Endothelial cell of umbilical vein (primary cell): ENCODE measurements at regions not wholly inside any gene's neighbourhood (a gene's known extent, or its start where the extent isn't known, plus 50 kb on each side); places are given as distances from the start of the nearest gene placed in this dataset.

ENCODE experiments used
- BruUV-seq: library from RNA; stranded (reverse); fragments of 400-500 nt; replicated peaks from 2 replicates; lab custom pipeline; 2021; lab: Mats Ljungman, UMichigan
- CTCF ChIA-PET: fragments of 300-600, 350-600 bp; sonication (Branson Sonifier 250); formaldehyde crosslinking; loops from one replicate; lab custom pipeline; 2021; ENCODE audit warnings: antibody characterized with exemption, inconsistent platforms; lab: Charles Lee
- POLR2A ChIA-PET: fragments of 300-600, 350-600 bp; sonication (Branson Sonifier 250); formaldehyde crosslinking; loops from one replicate; lab custom pipeline; 2021; ENCODE audit warnings: antibody characterized with exemption, inconsistent platforms; lab: Charles Lee
- DNase-seq: peaks from one replicate; pipeline ENCODE4 v3.0.0-alpha.2; 2011; ENCODE audit warnings: low read depth, low spot score
- FAIRE-seq: peaks from 2 replicates; lab custom pipeline; 2011; peaks lifted over from hg19 to GRCh38; lab: Jason Lieb, UNC
- H2AFZ ChIP-seq: 2 replicates; pipeline ENCODE4 v1.6.0; 2012; ENCODE audit warnings: low read depth, low read length, control low read depth, inconsistent platforms
- H3K27ac ChIP-seq: 2 replicates; pipeline ENCODE4 v1.5.1; 2011; ENCODE audit warnings: low read depth, mild to moderate bottlenecking, control low read depth, low read length, moderate library complexity; ENCODE audit not compliant: insufficient read depth
- H3K27me3 ChIP-seq, 2 experiments: 2 replicates each; pipeline versions ENCODE4 v1.6.0 to v1.6.1; 2011; ENCODE audit warnings: low read length in 2 of 2, mixed read lengths in 1 of 2; ENCODE audit not compliant: control insufficient read depth in 2 of 2, insufficient read depth in 2 of 2
- H3K36me3 ChIP-seq, 2 experiments: 2 replicates in 1 of 2; 3 replicates in 1 of 2; pipeline ENCODE4 v1.5.1; 2011; ENCODE audit warnings: low read length in 2 of 2, mild to moderate bottlenecking in 1 of 2, moderate library complexity in 1 of 2; ENCODE audit not compliant: control insufficient read depth in 2 of 2, insufficient read depth in 2 of 2; ENCODE audit errors: extremely low read depth in 1 of 2
- H3K4me1 ChIP-seq: 3 replicates; pipeline ENCODE4 v1.5.1; 2011; ENCODE audit warnings: mild to moderate bottlenecking, low read length; ENCODE audit not compliant: control insufficient read depth, insufficient read depth; ENCODE audit errors: extremely low read depth
- H3K4me2 ChIP-seq: 2 replicates; pipeline ENCODE4 v1.6.1; 2011; ENCODE audit warnings: low read length, control low read depth, mixed read lengths; ENCODE audit not compliant: insufficient read depth
- H3K4me3 ChIP-seq, 3 experiments: fragments of 200-600 bp in 1 of 3; sonication (generic), shearing (Covaris generic) in 1 of 3; replicated peaks in 1 of 3; 2 replicates each; pipeline ENCODE4 v1.5.1; 2011 to 2016; ENCODE audit warnings: control low read depth in 3 of 3, low read length in 3 of 3, mild to moderate bottlenecking in 2 of 3, inconsistent platforms in 1 of 3, low read depth in 1 of 3, moderate library complexity in 1 of 3; ENCODE audit not compliant: insufficient read depth in 1 of 3
- H3K79me2 ChIP-seq: 2 replicates; pipeline ENCODE4 v1.6.0; 2012; ENCODE audit warnings: low read length, inconsistent platforms; ENCODE audit not compliant: control insufficient read depth, insufficient read depth
- H3K9ac ChIP-seq: replicated peaks from 2 replicates; pipeline ENCODE3; 2011; ENCODE audit warnings: low read length, control low read depth; ENCODE audit not compliant: insufficient read depth; ENCODE audit errors: extremely low read depth
- H3K9me1 ChIP-seq: replicated peaks from 3 replicates; pipeline ENCODE4 v1.6.0; 2011; ENCODE audit warnings: mild to moderate bottlenecking, low read length; ENCODE audit not compliant: control insufficient read depth, insufficient read depth; ENCODE audit errors: extremely low read depth
- H3K9me3 ChIP-seq: replicated peaks from 2 replicates; pipeline ENCODE4 v1.5.1; 2012; ENCODE audit warnings: low read length, inconsistent platforms; ENCODE audit not compliant: control insufficient read depth, insufficient read depth
- H4K20me1 ChIP-seq: replicated peaks from 2 replicates; pipeline ENCODE3; 2011; ENCODE audit warnings: mild to moderate bottlenecking, low read length; ENCODE audit not compliant: control insufficient read depth, insufficient read depth; ENCODE audit errors: extremely low read depth
- EZH2 ChIP-seq: IDR thresholded peaks from 2 replicates; pipeline ENCODE4 v1.6.1; 2012; ENCODE audit warnings: borderline replicate concordance, low read depth, mild to moderate bottlenecking, moderate library complexity, low read length, inconsistent platforms; ENCODE audit not compliant: severe bottlenecking
- FOS ChIP-seq: IDR thresholded peaks from 2 replicates; pipeline ENCODE4 v1.6.1; 2011; ENCODE audit warnings: mild to moderate bottlenecking, low read length, moderate library complexity, borderline replicate concordance; ENCODE audit not compliant: insufficient read depth
- GATA2 ChIP-seq: IDR thresholded peaks from 2 replicates; pipeline ENCODE4 v1.7.0; 2011; ENCODE audit warnings: low read depth, mild to moderate bottlenecking, moderate library complexity, mixed read lengths, low read length; ENCODE audit not compliant: insufficient read length, insufficient read depth
- JUN ChIP-seq: IDR thresholded peaks from 2 replicates; pipeline ENCODE4 v1.6.1; 2011; ENCODE audit warnings: borderline replicate concordance, low read depth; ENCODE audit not compliant: insufficient read length, insufficient read depth
- MYC ChIP-seq: IDR thresholded peaks from one replicate; pipeline ENCODE4 v1.6.1; 2011; ENCODE audit warnings: mild to moderate bottlenecking, low read depth, low read length
- POLR2A ChIP-seq: IDR thresholded peaks from 2 replicates; pipeline ENCODE4 v1.6.1; 2012; ENCODE audit warnings: low read depth, mild to moderate bottlenecking, control low read depth, low read length
- POLR2AphosphoS5 ChIP-seq: IDR thresholded peaks from 2 replicates; pipeline ENCODE4 v1.6.1; 2012; ENCODE audit warnings: low read depth, mild to moderate bottlenecking, control low read depth, low read length, moderate library complexity; ENCODE audit not compliant: insufficient read depth
- dilution Hi-C: fragments of 300-500 bp; cut with MboI; formaldehyde crosslinking; loops from one replicate; pipeline ENCODE4 v1.15.0; 2019; ENCODE audit warnings: low sequenced_read_pairs; ENCODE audit not compliant: extremely low pct_ligation_motif_present
- intact Hi-C: fragments of 100-400 bp; cut with micrococcal nuclease; formaldehyde crosslinking; loops from one replicate; pipeline ENCODE4 v1.10.0; 2022
- TF ChIP-seq, protein P1 (sequence below): IDR thresholded peaks from 2 replicates; pipeline ENCODE4 v1.6.1; 2011; ENCODE audit not compliant: insufficient read depth, insufficient read length
- TF ChIP-seq, protein P2 (sequence below), 2 donors: IDR thresholded peaks; 1 replicate in 1 of 2; 2 replicates in 1 of 2; pipeline ENCODE4 v1.5.1; 2011; ENCODE audit warnings: low read length in 2 of 2, mild to moderate bottlenecking in 2 of 2, moderate library complexity in 2 of 2, control low read depth in 1 of 2, inconsistent platforms in 1 of 2, low read depth in 1 of 2; ENCODE audit not compliant: insufficient read depth in 1 of 2; ENCODE audit errors: extremely low read depth in 1 of 2

DNA sequence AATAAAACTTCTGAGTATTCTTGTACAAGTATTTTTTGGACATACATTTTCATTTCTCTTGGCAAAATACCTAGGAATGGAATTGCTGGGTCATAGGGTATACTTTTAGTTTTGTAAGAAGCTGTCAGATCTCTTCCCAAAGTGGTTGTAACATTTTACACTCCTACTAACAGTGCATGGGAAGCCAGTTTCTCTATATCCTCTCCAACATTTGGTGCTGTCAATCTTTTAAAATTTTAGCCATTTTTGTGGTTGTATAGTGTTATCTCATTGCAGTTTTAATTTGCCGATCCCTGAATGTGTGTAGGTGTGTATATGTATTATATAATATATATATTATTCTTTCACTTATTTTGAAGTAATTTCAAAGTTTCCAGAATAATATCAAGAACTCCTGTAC, 63.1 kb upstream of the TMEM178A start:
- H3K27me3 ChIP-seq, result peaks cover 0 to 5% of the 10 kb centered on the region in 2 experiments
- DNase-seq (no peak), FAIRE-seq (no peak)
- intact Hi-C loops, result no loop called here
- H3K9me1 ChIP-seq, result no peaks in the 10 kb centered on the region
- H2AFZ ChIP-seq, result no peak overlapping the region
- no peaks in the 10 kb centered on the region for H3K36me3 ChIP-seq
- no peak overlapping the region for H3K4me2 ChIP-seq
- H3K27ac ChIP-seq, result no peak overlapping the region
- CTCF ChIA-PET, result interaction anchor here (3.9 kb wide), 1 partner anchor 9 kb away, joined by 22 read pairs; no protein-coding TSS in a partner anchor
- dilution Hi-C loops, result no loop called here
- no peaks in the 10 kb centered on the region for H3K4me1 ChIP-seq
- POLR2A ChIA-PET, result interaction anchor here (0.6 kb wide), 1 partner anchor 34 kb away, joined by 3 read pairs; no protein-coding TSS in a partner anchor
- BruUV-seq, result no TSS peak
- no peaks in the 10 kb centered on the region for H3K9me3 ChIP-seq
- no peaks in the 10 kb centered on the region for H4K20me1 ChIP-seq
- no peak overlapping the region for H3K4me3 ChIP-seq
- H3K9ac ChIP-seq, result no peak overlapping the region
- TF ChIP-seq MYC (no peak), POLR2A (no peak), JUN (no peak), EZH2 (no peak), FOS (no peak), GATA2 (no peak), POLR2AphosphoS5 (no peak)
- TF ChIP-seq, protein P1, sequence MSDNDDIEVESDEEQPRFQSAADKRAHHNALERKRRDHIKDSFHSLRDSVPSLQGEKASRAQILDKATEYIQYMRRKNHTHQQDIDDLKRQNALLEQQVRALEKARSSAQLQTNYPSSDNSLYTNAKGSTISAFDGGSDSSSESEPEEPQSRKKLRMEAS, result no peak
- TF ChIP-seq, protein P2, sequence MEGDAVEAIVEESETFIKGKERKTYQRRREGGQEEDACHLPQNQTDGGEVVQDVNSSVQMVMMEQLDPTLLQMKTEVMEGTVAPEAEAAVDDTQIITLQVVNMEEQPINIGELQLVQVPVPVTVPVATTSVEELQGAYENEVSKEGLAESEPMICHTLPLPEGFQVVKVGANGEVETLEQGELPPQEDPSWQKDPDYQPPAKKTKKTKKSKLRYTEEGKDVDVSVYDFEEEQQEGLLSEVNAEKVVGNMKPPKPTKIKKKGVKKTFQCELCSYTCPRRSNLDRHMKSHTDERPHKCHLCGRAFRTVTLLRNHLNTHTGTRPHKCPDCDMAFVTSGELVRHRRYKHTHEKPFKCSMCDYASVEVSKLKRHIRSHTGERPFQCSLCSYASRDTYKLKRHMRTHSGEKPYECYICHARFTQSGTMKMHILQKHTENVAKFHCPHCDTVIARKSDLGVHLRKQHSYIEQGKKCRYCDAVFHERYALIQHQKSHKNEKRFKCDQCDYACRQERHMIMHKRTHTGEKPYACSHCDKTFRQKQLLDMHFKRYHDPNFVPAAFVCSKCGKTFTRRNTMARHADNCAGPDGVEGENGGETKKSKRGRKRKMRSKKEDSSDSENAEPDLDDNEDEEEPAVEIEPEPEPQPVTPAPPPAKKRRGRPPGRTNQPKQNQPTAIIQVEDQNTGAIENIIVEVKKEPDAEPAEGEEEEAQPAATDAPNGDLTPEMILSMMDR (IDR thresholded peaks at IDR 0.05; ENCODE audit: extremely low read depth in 1 of 2, insufficient read depth in 1 of 2, low read depth in 1 of 2, low read length in 2 of 2), result no peak
- H3K79me2 ChIP-seq, result no peaks in the 10 kb centered on the region
